ENCODE measurements at regions not wholly inside any gene's neighbourhood (a gene's known extent, or its start where the extent isn't known, plus 50 kb on each side); places are given as distances from the start of the nearest gene placed in this dataset.
"Not testable (repeated sequence)": the region's sequence is repeated elsewhere in the genome, so short reads cannot be mapped to it uniquely, and the experiment has no call there.

- no peak for DNase-seq
Measured at GRCh38 chr19:27748551-27749152, 1464.3 kb downstream of the UQCRFS1 start.

GRCh38 chr19:27746691-27747380 lies 1466.1 kb downstream of the UQCRFS1 start:
- DNase-seq = peak; percentile 16

GRCh38 chr19:27745978-27746542 lies 1466.9 kb downstream of the UQCRFS1 start:
- no peak for DNase-seq

GRCh38 chr19:27744926-27745768 lies 1467.8 kb downstream of the UQCRFS1 start:
- no peak for DNase-seq

- no peak for DNase-seq
Measured at GRCh38 chr19:27742041-27742440, 1470.9 kb downstream of the UQCRFS1 start.

- DNase-seq = no peak
Measured at GRCh38 chr19:27741236-27741635, 1471.7 kb downstream of the UQCRFS1 start.

GRCh38 chr19:27740396-27740795 lies 1472.6 kb downstream of the UQCRFS1 start:
- DNase-seq = no peak

- DNase-seq = no peak
Measured at GRCh38 chr19:27738569-27739193, 1474.3 kb downstream of the UQCRFS1 start.

- DNase-seq = no peak
Measured at GRCh38 chr19:27736225-27736624, 1476.7 kb downstream of the UQCRFS1 start.

GRCh38 chr19:27735314-27735713 lies 1477.6 kb downstream of the UQCRFS1 start:
- DNase-seq = no peak

GRCh38 chr19:27734496-27735220 lies 1478.3 kb downstream of the UQCRFS1 start:
- DNase-seq = no peak

- DNase-seq = no peak
Measured at GRCh38 chr19:27733551-27734266, 1479.2 kb downstream of the UQCRFS1 start.

GRCh38 chr19:27729332-27729731 lies 1483.6 kb downstream of the UQCRFS1 start:
- DNase-seq = no peak

- DNase-seq = no peak
Measured at GRCh38 chr19:27722625-27723024, 1490.3 kb downstream of the UQCRFS1 start.

- no peak for DNase-seq
Measured at GRCh38 chr19:27720155-27720554, 1492.8 kb downstream of the UQCRFS1 start.

GRCh38 chr19:27719034-27719433 lies 1493.9 kb downstream of the UQCRFS1 start:
- DNase-seq = no peak

- DNase-seq = no peak
Measured at GRCh38 chr19:27718234-27718633, 1494.7 kb downstream of the UQCRFS1 start.

GRCh38 chr19:27717825-27718224 lies 1495.1 kb downstream of the UQCRFS1 start:
- no peak for DNase-seq

- DNase-seq = no peak
Measured at GRCh38 chr19:27716922-27717321, 1496.0 kb downstream of the UQCRFS1 start.

- no peak for DNase-seq
Measured at GRCh38 chr19:27714857-27715256, 1498.1 kb downstream of the UQCRFS1 start.

- DNase-seq = no peak
Measured at GRCh38 chr19:27709496-27709895, 1503.5 kb downstream of the UQCRFS1 start.

GRCh38 chr19:27708986-27709385 lies 1504.0 kb downstream of the UQCRFS1 start:
- not testable (repeated sequence) for DNase-seq
